Glomerular endothelial cell (primary cell): ENCODE measurements at regions not wholly inside any gene's neighbourhood (a gene's known extent, or its start where the extent isn't known, plus 50 kb on each side); places are given as distances from the start of the nearest gene placed in this dataset.
"Not testable (repeated sequence)": the region's sequence is repeated elsewhere in the genome, so short reads cannot be mapped to it uniquely, and the experiment has no call there.

Source experiments
- DNase-seq: peaks from one replicate; pipeline ENCODE4 v3.0.0-alpha.2; 2011; ENCODE audit warnings: low read depth, low spot score; ENCODE audit errors: extremely low read depth

DNA sequence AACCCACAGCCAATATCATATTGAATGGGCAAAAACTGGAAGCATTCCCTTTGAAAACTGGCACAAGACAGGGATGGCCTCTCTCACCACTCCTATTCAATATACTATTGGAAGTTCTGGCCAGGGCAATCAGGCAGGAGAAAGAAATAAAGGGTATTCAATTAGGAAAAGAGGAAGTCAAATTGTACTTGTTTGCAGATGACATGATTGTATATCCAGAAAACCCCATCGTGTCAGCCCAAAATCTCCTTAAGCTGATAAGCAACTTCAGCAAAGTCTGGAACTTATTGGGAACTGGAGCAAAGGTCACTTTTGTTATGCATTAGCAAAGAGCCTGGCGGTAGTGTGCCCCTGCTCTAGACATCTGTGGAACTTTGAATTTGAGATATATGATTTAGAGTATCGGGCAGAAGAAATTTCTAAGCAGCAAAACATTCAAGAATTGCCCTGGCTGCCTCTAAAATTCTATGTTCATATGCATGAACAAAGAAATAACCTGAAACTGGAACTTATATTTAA, 53.4 kb upstream of the PSMA1 start:
- DNase-seq, result not testable (repeated sequence)

- no peak for DNase-seq
Measured at GRCh38 chr11:14577292-14577691, 57.1 kb upstream of the PSMA1 start.

- no peak for DNase-seq
Measured at GRCh38 chr11:14577835-14578529, 57.8 kb upstream of the PSMA1 start.

DNA sequence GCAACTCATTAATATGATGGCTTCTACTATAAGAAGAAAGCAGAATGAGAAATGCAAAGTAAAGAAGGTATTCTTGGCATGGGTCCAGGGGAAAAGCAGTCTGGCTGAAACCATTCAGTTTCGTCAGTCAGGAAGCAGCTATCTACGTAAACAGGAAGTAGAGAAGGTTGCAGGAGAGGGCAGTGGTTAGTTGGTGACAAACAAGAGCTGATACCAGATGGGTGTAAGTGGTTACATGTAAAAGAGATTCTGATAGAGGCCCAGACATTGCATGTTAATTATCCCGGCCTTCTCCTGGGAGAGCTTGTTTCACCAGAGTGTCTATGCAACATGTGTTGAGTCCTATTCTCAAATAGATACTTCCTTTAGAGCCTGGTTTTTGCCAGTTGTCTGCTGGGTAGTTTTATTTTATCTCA, 58.4 kb upstream of the PSMA1 start:
- DNase-seq, result peak; percentile 74

GRCh38 chr11:14579646-14580045, 59.5 kb upstream of the PSMA1 start:
- no peak for DNase-seq

GRCh38 chr11:14582793-14583192, 60.8 kb upstream of the PDE3B start:
- no peak for DNase-seq

DNA sequence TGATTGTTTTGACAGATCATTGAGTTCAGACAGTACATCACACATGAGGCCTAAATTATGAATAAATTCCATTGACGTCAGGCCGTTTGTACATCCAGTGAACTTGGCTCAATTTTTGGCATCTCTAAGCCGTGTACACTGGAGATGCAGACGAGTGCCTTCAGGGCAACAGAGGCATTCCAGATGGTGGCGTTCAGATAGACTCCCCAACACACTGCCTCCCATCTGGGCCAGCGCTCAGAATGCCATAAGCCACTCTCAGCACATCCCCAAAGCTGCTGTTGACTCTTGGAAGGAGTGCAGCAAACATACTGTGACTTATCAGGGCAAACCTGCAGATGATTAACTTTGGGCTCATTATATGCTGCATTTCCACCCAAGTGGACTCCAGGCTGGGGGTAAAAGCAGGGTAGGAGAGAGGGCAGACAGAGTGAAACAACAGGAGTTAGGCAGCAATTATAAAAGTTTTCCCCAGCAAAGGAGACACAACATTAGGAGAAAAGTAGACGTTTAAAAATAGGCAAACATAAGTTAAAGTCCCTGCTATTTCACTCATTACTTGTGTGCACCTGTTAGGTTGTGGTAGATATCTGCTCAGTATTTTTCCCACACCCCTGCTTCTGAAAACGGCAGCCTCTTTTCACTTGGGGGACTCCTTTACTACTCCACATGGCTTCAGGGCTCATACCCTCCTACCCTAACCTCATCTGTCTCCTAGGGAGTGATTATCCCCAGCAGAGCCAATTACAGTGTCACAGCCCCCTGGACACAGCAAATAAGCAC, 60.2 kb upstream of the PDE3B start:
- DNase-seq, result no peak

- no peak for DNase-seq
Measured at GRCh38 chr11:14584035-14584363, 59.6 kb upstream of the PDE3B start.

DNA sequence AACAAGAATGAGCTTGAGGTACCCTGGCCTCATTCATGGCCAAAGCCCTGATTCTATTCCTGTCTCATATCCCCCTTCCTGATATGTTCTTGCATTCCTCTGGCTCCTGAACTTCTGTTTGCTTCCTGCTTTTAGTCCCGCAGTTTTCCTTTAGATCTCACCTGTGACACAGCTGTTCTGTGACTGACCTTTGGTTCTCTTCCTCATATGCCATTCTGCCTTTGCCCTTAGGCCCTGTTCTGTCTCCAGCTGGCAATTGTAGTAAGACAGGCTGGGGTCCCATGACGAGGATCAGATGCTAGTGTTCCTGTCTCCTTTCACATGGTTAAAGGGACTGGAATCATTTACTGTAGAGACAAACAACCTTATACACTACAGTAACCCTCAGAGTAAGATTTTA, 59.0 kb upstream of the PDE3B start:
- no peak for DNase-seq

- no peak for DNase-seq
Measured at GRCh38 chr11:14585438-14585837, 58.2 kb upstream of the PDE3B start.

DNA sequence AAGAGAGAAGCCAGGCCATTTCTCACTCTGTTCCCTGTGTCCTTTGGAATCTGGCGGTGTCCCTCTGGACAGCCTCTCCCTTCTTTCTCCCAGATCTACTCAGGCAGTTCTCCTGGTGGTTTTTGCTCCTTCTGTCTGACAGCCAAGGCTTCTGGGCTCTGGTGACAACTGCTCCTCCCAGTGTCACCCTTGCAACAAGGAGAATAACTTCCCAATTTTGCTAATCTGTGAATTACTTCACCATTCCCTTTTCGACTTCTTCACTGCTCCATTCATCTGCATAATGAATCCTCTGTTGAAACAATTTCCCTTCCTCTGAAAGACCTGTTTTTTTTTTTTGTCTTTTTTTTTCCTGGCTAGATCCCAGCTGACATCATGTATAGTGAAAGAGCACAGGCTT, 56.3 kb upstream of the PDE3B start:
- no peak for DNase-seq

DNA sequence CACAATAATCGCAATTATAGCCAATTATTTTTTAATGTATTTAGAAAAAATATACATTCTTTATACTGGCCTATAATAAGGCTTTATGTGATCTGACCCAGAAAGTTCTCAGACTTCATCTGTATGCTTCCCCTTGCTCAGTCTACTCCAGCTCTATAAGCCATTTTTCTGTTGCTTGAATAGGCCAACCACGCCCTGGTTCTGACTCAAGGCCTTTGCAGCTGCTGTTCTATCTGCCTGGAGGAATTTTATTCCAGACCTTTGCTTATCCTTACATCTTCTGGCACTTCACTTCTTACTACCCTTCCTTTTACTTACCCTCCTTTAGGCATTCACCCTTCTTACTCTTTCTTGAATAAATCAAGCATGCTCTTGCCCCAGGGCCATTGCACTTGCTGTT, 54.9 kb upstream of the PDE3B start:
- no peak for DNase-seq

DNA sequence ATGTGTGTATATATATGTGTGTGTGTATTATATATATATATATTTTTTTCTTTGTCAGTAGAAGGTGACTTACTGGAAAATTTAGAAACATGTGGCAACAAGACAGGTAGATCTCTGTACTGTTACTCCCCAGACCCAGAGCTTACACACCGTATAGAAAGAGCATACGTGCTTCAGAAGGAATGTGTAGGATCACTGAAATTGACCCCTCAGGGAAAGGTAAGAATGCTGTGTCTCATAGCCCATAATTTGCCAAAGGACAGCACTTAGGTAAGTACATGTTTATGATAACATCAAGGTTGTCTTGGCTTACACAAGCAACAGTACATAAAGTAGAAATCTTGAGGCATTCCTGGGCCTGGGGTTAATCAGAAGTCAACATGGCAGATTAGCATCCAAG, 54.2 kb upstream of the PDE3B start:
- DNase-seq, result no peak

- not testable (repeated sequence) for DNase-seq
Measured at GRCh38 chr11:14591046-14591445, 52.6 kb upstream of the PDE3B start.

DNA sequence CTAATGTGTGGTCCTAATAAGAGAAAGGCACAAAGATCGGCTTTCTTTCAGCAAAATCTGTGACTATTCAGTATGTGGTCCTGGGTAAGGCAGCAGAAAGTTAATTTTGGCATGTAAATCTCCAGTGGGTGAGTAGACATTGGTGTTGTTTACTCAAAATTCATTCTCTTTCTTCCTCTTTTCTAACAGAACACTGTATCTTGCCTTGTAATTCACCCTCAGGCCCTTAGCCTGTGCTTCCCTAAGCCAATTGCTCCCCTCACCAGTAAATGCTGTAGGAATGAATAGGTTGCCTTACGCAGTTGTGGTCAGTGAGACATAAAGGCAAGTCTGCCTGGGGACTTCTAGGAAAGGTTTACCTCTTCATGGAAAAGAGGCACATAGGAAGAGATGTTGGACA, 49.9 kb upstream of the PDE3B start:
- DNase-seq, result no peak
